GM12891 (cell line): ENCODE measurements at regions not wholly inside any gene's neighbourhood (a gene's known extent, or its start where the extent isn't known, plus 50 kb on each side); places are given as distances from the start of the nearest gene placed in this dataset.

Experiments
- POLR2A ChIP-seq: IDR thresholded peaks from 2 replicates; pipeline ENCODE4 v1.6.1; 2011; ENCODE audit warnings: low read depth, low read length, control low read depth
- POLR2AphosphoS5 ChIP-seq: IDR thresholded peaks from 2 replicates; pipeline ENCODE4 v1.6.1; 2011; ENCODE audit warnings: low read depth, low read length, control low read depth
- POU2F2 ChIP-seq: IDR thresholded peaks from 2 replicates; pipeline ENCODE4 v1.6.1; 2011; ENCODE audit warnings: low read depth, mild to moderate bottlenecking, control low read depth, low read length, moderate library complexity
- SPI1 ChIP-seq: IDR thresholded peaks from 2 replicates; pipeline ENCODE4 v1.6.1; 2011; ENCODE audit warnings: low read depth, low read length, control low read depth
- TAF1 ChIP-seq: IDR thresholded peaks from 2 replicates; pipeline ENCODE4 v1.6.1; 2011; ENCODE audit warnings: low read depth, low read length, control low read depth

DNA sequence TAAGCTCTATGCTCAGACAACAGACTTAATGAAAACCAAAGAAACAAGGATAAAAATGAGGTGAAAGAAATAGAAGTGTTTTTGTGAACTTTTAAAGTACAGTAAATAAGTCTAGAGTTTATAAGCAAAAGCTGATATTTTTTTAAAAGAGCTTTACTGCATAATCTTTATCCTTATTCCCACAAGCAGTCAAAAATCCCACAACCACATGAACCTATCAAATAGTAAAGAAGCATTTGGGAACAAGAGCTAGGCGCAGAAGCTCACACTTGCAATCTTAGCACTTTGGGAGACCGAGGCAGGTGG is 103.8 kb upstream of the TJP1 start:
- TF ChIP-seq SPI1 (no peak), POLR2A (no peak), POLR2AphosphoS5 (no peak), TAF1 (no peak), POU2F2 (no peak)
